Neural cell (in vitro differentiated cells): ENCODE measurements at regions not wholly inside any gene's neighbourhood (a gene's known extent, or its start where the extent isn't known, plus 50 kb on each side); places are given as distances from the start of the nearest gene placed in this dataset.

Source experiments
- H2AFZ ChIP-seq: fragments of 200-600, 300-800 bp; sonication (generic), shearing (Covaris generic); 2 replicates; pipeline ENCODE4 v1.6.0; 2014; ENCODE audit warnings: low read depth, mild to moderate bottlenecking, antibody characterized with exemption, low read length, moderate library complexity
- H3F3A ChIP-seq: fragments of 200-600 bp; shearing (Covaris generic); 2 replicates; pipeline ENCODE4 v1.6.1; 2016; ENCODE audit warnings: mild to moderate bottlenecking, moderate library complexity, mixed read lengths, antibody characterized with exemption, low read length; ENCODE audit not compliant: insufficient read depth, poor library complexity, severe bottlenecking
- H3K27ac ChIP-seq: fragments of 200-600, 300-800 bp; sonication (generic), shearing (Covaris generic); 2 replicates; pipeline ENCODE4 v1.5.1; 2014; ENCODE audit warnings: mild to moderate bottlenecking, low read length, moderate library complexity
- H3K27me3 ChIP-seq: fragments of 300-800, 200-600 bp; sonication (generic), shearing (Covaris generic); 2 replicates; pipeline ENCODE4 v1.6.0; 2014; ENCODE audit warnings: mild to moderate bottlenecking, low read depth, low read length, moderate library complexity; ENCODE audit not compliant: insufficient read depth
- H3K36me3 ChIP-seq: fragments of 300-800, 200-600 bp; sonication (generic), shearing (Covaris generic); 2 replicates; pipeline ENCODE4 v1.5.1; 2014; ENCODE audit warnings: mild to moderate bottlenecking, antibody characterized with exemption, low read length, moderate library complexity; ENCODE audit not compliant: insufficient read depth
- H3K4me2 ChIP-seq: fragments of 300-800, 200-600 bp; sonication (generic), shearing (Covaris generic); 2 replicates; pipeline ENCODE4 v1.6.0; 2014; ENCODE audit warnings: mild to moderate bottlenecking, low read length
- H3K4me3 ChIP-seq: fragments of 300-800, 200-600 bp; sonication (generic), shearing (Covaris generic); 2 replicates; pipeline ENCODE4 v1.5.1; 2014; ENCODE audit warnings: mild to moderate bottlenecking, low read length, moderate library complexity
- H3K79me2 ChIP-seq: fragments of 200-600 bp; shearing (Covaris generic); replicated peaks from 2 replicates; pipeline ENCODE4 v1.6.0; 2014; ENCODE audit warnings: mild to moderate bottlenecking, low read length, moderate library complexity; ENCODE audit not compliant: insufficient read depth
- H3K9ac ChIP-seq: fragments of 300-800, 200-600 bp; sonication (generic), shearing (Covaris generic); 2 replicates; pipeline ENCODE4 v1.6.1; 2016; ENCODE audit warnings: mild to moderate bottlenecking, low read length, mixed read lengths
- H3K9me2 ChIP-seq: fragments of 200-600 bp; shearing (Covaris generic); 2 replicates; pipeline ENCODE4 v1.6.1; 2016; ENCODE audit warnings: mild to moderate bottlenecking, low read length, mixed read lengths; ENCODE audit not compliant: insufficient read depth
- H3K9me3 ChIP-seq: fragments of 200-600, 300-800 bp; sonication (generic), shearing (Covaris generic); 2 replicates; pipeline ENCODE4 v1.6.1; 2016; ENCODE audit warnings: mild to moderate bottlenecking, mixed run types, low read length, moderate library complexity, mixed read lengths
- H4K20me1 ChIP-seq: fragments of 200-600 bp; shearing (Covaris generic); 2 replicates; pipeline ENCODE4 v1.6.1; 2016; ENCODE audit warnings: mild to moderate bottlenecking, mixed run types; ENCODE audit not compliant: insufficient read depth
- EP300 ChIP-seq: fragments of 450-650 bp; conservative IDR thresholded peaks from 2 replicates; pipeline ENCODE4 v1.6.1; 2014; ENCODE audit warnings: antibody characterized with exemption, mild to moderate bottlenecking, moderate library complexity; ENCODE audit not compliant: poor library complexity, severe bottlenecking
- EZH2 ChIP-seq: fragments of 200-600, 300-800 bp; shearing (Covaris generic), sonication (generic); IDR thresholded peaks from 2 replicates; pipeline ENCODE4 v1.6.1; 2014; ENCODE audit warnings: antibody characterized with exemption, low read length, borderline replicate concordance, mild to moderate bottlenecking; ENCODE audit not compliant: insufficient read depth, poor library complexity, severe bottlenecking
- MXI1 ChIP-seq: fragments of 450-650 bp; conservative IDR thresholded peaks from 2 replicates; pipeline ENCODE4 v1.6.1; 2014; ENCODE audit warnings: antibody characterized with exemption, mild to moderate bottlenecking; ENCODE audit not compliant: poor library complexity, severe bottlenecking
- POLR2AphosphoS5 ChIP-seq: IDR thresholded peaks from 2 replicates; pipeline ENCODE4 v1.6.1; 2012
- RAD21 ChIP-seq: fragments of 450-650 bp; conservative IDR thresholded peaks from 2 replicates; pipeline ENCODE4 v1.6.1; 2014; ENCODE audit warnings: antibody characterized with exemption, mild to moderate bottlenecking, moderate library complexity
- SMC3 ChIP-seq: fragments of 450-650 bp; conservative IDR thresholded peaks from 2 replicates; pipeline ENCODE4 v1.6.1; 2014; ENCODE audit warnings: antibody characterized with exemption, mild to moderate bottlenecking, moderate library complexity; ENCODE audit not compliant: poor library complexity
- TAF1 ChIP-seq: IDR thresholded peaks from 2 replicates; pipeline ENCODE4 v1.6.1; 2012; ENCODE audit warnings: low read depth
- TF ChIP-seq, protein P1 (sequence below): fragments of 450-650 bp; IDR thresholded peaks from 2 replicates; pipeline ENCODE4 v1.5.1; 2014; ENCODE audit warnings: antibody characterized with exemption, mild to moderate bottlenecking, moderate library complexity; ENCODE audit not compliant: poor library complexity, severe bottlenecking
- TF ChIP-seq, protein P2 (sequence below): IDR thresholded peaks from 2 replicates; pipeline ENCODE4 v1.6.1; 2012; ENCODE audit warnings: borderline replicate concordance

DNA sequence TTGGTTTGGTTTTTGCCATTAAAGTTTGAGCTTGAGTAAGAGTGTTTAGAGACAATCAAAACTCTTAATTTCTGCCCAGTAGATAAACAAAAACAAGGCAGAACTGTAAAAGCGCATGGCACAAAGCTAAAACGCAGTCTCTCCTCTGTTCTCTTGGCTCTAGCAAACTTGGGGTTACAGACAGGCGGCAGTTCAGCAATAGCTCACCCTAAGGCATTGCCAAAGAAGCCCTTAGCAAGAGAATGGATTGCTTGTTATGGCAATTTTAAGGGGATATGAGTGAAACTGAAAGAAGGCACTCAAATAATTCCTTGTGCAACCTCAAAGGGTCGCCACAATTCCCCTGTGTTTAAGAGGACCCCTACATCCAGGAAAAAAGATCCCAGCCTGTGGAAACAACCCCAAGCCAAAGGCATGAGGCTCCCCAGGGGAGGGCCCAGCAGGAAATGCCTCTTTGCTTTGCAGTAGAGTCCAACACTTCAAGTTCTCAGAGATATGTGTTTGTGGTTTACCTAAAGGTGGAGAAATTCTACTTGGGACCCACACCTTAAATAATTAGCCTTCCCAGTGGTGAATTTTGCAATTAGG lies 317.0 kb upstream of the MPDZ start:
- no peak overlapping the region for H3K27ac ChIP-seq

DNA sequence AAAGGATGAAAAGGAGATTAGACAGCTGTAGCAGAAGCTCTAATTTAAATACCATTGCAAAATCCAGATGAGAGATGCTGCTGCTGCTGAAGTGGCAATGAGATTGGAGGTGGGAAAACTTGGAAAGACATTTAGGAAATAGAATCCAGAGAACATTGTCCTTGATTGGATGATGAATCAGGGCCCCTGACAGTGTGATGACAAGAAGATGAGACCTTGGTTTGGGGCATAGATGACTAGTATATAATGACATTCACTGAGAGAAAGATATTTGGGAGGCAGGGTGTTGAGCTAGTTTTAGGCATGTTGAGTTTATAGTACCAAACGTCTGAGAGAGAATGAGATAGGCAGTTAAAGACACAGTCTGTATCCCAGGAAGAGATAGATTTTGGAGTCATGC lies 311.5 kb upstream of the MPDZ start:
- H3K9ac ChIP-seq: no peak overlapping the region
- no peaks in the 10 kb centered on the region for H3K9me3 ChIP-seq
- TF ChIP-seq TAF1 (no peak), EP300 (no peak), SMC3 (no peak), RAD21 (no peak), EZH2 (no peak), POLR2AphosphoS5 (no peak), MXI1 (no peak)
- TF ChIP-seq, protein P1, sequence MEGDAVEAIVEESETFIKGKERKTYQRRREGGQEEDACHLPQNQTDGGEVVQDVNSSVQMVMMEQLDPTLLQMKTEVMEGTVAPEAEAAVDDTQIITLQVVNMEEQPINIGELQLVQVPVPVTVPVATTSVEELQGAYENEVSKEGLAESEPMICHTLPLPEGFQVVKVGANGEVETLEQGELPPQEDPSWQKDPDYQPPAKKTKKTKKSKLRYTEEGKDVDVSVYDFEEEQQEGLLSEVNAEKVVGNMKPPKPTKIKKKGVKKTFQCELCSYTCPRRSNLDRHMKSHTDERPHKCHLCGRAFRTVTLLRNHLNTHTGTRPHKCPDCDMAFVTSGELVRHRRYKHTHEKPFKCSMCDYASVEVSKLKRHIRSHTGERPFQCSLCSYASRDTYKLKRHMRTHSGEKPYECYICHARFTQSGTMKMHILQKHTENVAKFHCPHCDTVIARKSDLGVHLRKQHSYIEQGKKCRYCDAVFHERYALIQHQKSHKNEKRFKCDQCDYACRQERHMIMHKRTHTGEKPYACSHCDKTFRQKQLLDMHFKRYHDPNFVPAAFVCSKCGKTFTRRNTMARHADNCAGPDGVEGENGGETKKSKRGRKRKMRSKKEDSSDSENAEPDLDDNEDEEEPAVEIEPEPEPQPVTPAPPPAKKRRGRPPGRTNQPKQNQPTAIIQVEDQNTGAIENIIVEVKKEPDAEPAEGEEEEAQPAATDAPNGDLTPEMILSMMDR: no peak
- TF ChIP-seq, protein P2, sequence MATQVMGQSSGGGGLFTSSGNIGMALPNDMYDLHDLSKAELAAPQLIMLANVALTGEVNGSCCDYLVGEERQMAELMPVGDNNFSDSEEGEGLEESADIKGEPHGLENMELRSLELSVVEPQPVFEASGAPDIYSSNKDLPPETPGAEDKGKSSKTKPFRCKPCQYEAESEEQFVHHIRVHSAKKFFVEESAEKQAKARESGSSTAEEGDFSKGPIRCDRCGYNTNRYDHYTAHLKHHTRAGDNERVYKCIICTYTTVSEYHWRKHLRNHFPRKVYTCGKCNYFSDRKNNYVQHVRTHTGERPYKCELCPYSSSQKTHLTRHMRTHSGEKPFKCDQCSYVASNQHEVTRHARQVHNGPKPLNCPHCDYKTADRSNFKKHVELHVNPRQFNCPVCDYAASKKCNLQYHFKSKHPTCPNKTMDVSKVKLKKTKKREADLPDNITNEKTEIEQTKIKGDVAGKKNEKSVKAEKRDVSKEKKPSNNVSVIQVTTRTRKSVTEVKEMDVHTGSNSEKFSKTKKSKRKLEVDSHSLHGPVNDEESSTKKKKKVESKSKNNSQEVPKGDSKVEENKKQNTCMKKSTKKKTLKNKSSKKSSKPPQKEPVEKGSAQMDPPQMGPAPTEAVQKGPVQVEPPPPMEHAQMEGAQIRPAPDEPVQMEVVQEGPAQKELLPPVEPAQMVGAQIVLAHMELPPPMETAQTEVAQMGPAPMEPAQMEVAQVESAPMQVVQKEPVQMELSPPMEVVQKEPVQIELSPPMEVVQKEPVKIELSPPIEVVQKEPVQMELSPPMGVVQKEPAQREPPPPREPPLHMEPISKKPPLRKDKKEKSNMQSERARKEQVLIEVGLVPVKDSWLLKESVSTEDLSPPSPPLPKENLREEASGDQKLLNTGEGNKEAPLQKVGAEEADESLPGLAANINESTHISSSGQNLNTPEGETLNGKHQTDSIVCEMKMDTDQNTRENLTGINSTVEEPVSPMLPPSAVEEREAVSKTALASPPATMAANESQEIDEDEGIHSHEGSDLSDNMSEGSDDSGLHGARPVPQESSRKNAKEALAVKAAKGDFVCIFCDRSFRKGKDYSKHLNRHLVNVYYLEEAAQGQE: no peak
- H3K27ac ChIP-seq: no peak overlapping the region
- H3K4me2 ChIP-seq: no peak overlapping the region
- no peak overlapping the region for H2AFZ ChIP-seq
- no peaks in the 10 kb centered on the region for H3K9me2 ChIP-seq
- no peaks in the 10 kb centered on the region for H3K36me3 ChIP-seq
- H3K4me3 ChIP-seq: no peak overlapping the region
- no peaks in the 10 kb centered on the region for H4K20me1 ChIP-seq
- no peaks in the 10 kb centered on the region for H3K79me2 ChIP-seq
- H3K27me3 ChIP-seq: no peaks in the 10 kb centered on the region
- no peaks in the 10 kb centered on the region for H3F3A ChIP-seq

More for the DNA sequence above, 317.0 kb upstream of the MPDZ start:
- no peak overlapping the region for H3K4me3 ChIP-seq
- H2AFZ ChIP-seq: no peak overlapping the region
- H4K20me1 ChIP-seq: no peaks in the 10 kb centered on the region
- H3K9me3 ChIP-seq: no peaks in the 10 kb centered on the region
- H3K9me2 ChIP-seq: no peaks in the 10 kb centered on the region
- TF ChIP-seq MXI1: no peak
- no peak for TF ChIP-seq RAD21
- TF ChIP-seq SMC3: no peak
- TF ChIP-seq POLR2AphosphoS5: no peak
- no peaks in the 10 kb centered on the region for H3K79me2 ChIP-seq
- H3K36me3 ChIP-seq: no peaks in the 10 kb centered on the region
- no peak overlapping the region for H3K9ac ChIP-seq
- no peaks in the 10 kb centered on the region for H3K27me3 ChIP-seq
- H3K4me2 ChIP-seq: no peak overlapping the region
- H3F3A ChIP-seq: no peaks in the 10 kb centered on the region
